K562 (cell line): ENCODE measurements at regions not wholly inside any gene's neighbourhood (a gene's known extent, or its start where the extent isn't known, plus 50 kb on each side); places are given as distances from the start of the nearest gene placed in this dataset.

Source experiments
- ATAC-seq: fragments of 200-7000 bp; cut with Tn5 transposase; 3 replicates; pipeline ENCODE4 v1.9.1; 2020; ENCODE audit warnings: moderate library complexity
- BruUV-seq: library from RNA; stranded (reverse); fragments of 400-500 nt; replicated peaks from 2 replicates; lab custom pipeline; 2021; lab: Mats Ljungman, UMichigan
- CTCF ChIA-PET: fragments of 300-600 bp; formaldehyde crosslinking; extraction: SDS; loops from one replicate; lab custom pipeline; 2021; ENCODE audit warnings: low intra/inter-chr PET ratio; lab: Yijun Ruan, JAX
- POLR2A ChIA-PET: fragments of 300-600, 350-650 bp; sonication (Branson Sonifier 250); formaldehyde crosslinking; extraction: SDS; loops from one replicate; lab custom pipeline; 2021; ENCODE audit warnings: antibody characterized with exemption, inconsistent platforms; lab: Yijun Ruan, JAX
- DNase-seq, 4 experiments: peaks; one replicate each; pipeline versions ENCODE4 v3.0.0 to v3.0.0-alpha.2; 2011 to 2018; ENCODE audit warnings: low spot score in 3 of 4, mixed read lengths in 3 of 4; ENCODE audit errors: extremely low read depth in 1 of 4
- FAIRE-seq: peaks from 2 replicates; lab custom pipeline; 2011; peaks lifted over from hg19 to GRCh38; lab: Jason Lieb, UNC
- H2AFZ ChIP-seq: 2 replicates; pipeline ENCODE4 v1.6.0; 2011; ENCODE audit warnings: low read depth, low read length, control low read depth, inconsistent platforms
- H3K27ac ChIP-seq: fragments of 200-600 bp; 3 replicates; pipeline ENCODE4 v1.8.0; 2011; ENCODE audit warnings: low read depth, mild to moderate bottlenecking, control low read depth, inconsistent platforms, low read length, moderate library complexity, mixed read lengths; ENCODE audit errors: extremely low read depth
- H3K27me3 ChIP-seq, 2 experiments: fragments of 300-600 bp in 1 of 2; 2 replicates in 1 of 2; 3 replicates in 1 of 2; pipeline versions ENCODE4 v1.6.0 to v1.8.0; 2011; ENCODE audit warnings: inconsistent platforms in 2 of 2, low read length in 2 of 2, mild to moderate bottlenecking in 1 of 2, mixed read lengths in 1 of 2, moderate library complexity in 1 of 2; ENCODE audit not compliant: control insufficient read depth in 2 of 2, insufficient read depth in 2 of 2
- H3K36me3 ChIP-seq: fragments of 300-600 bp; 3 replicates; pipeline ENCODE4 v1.8.0; 2011; ENCODE audit warnings: mild to moderate bottlenecking, low read length, inconsistent platforms; ENCODE audit not compliant: control insufficient read depth, insufficient read depth
- H3K4me1 ChIP-seq, 2 experiments: fragments of 200-600 bp in 1 of 2; replicated peaks in 1 of 2; 2 replicates in 1 of 2; 3 replicates in 1 of 2; pipeline versions ENCODE4 v1.5.1 to v1.8.0; 2011; ENCODE audit warnings: inconsistent platforms in 2 of 2, low read length in 2 of 2, mild to moderate bottlenecking in 1 of 2, mixed read lengths in 1 of 2, moderate library complexity in 1 of 2; ENCODE audit not compliant: control insufficient read depth in 2 of 2, insufficient read depth in 2 of 2
- H3K4me2 ChIP-seq: 2 replicates; pipeline ENCODE4 v1.6.1; 2011; ENCODE audit warnings: low read length, control low read depth, inconsistent platforms, mixed read lengths; ENCODE audit not compliant: insufficient read depth
- H3K4me3 ChIP-seq: fragments of 200-600 bp; sonication (generic), shearing (Covaris generic); 2 replicates; pipeline ENCODE4 v1.5.1; 2016; ENCODE audit warnings: control low read depth, inconsistent platforms
- H3K79me2 ChIP-seq: fragments of 200-600 bp; 3 replicates; pipeline ENCODE4 v1.8.0; 2011; ENCODE audit warnings: low read length, inconsistent platforms; ENCODE audit not compliant: control insufficient read depth, insufficient read depth
- H3K9ac ChIP-seq, 2 experiments: 2 replicates each; pipeline versions ENCODE4 v1.6.0 to v1.6.1; 2011; ENCODE audit warnings: low read depth in 2 of 2, low read length in 2 of 2, control low read depth in 1 of 2, inconsistent platforms in 1 of 2, mild to moderate bottlenecking in 1 of 2, mixed read lengths in 1 of 2; ENCODE audit not compliant: insufficient read depth in 1 of 2
- H3K9me1 ChIP-seq: one replicate; pipeline ENCODE4 v1.6.0; 2011; ENCODE audit warnings: inconsistent platforms, mild to moderate bottlenecking, low read length, moderate library complexity; ENCODE audit not compliant: control insufficient read depth, insufficient read depth
- H3K9me3 ChIP-seq: replicated peaks from 2 replicates; pipeline ENCODE4 v1.5.1; 2011; ENCODE audit warnings: low read depth, low read length, inconsistent platforms; ENCODE audit not compliant: control insufficient read depth, insufficient read depth
- H4K20me1 ChIP-seq: replicated peaks from 2 replicates; pipeline ENCODE4 v1.6.1; 2011; ENCODE audit warnings: low read length, inconsistent platforms, mixed read lengths; ENCODE audit not compliant: control insufficient read depth, insufficient read depth
- ARNT ChIP-seq, 2 experiments: fragments of 450-650 bp; IDR thresholded peaks; 2 replicates each; pipeline ENCODE4 v1.6.1; 2016; ENCODE audit warnings: mild to moderate bottlenecking in 1 of 2
- RBFOX2 ChIP-seq: fragments of 200-400 bp; formaldehyde crosslinking; IDR thresholded peaks from 2 replicates; pipeline ENCODE4 v1.6.1; 2017; ENCODE audit warnings: low read depth, mild to moderate bottlenecking, low read length, moderate library complexity
- WHSC1 ChIP-seq: IDR thresholded peaks from one replicate; pipeline ENCODE4 v1.6.1; 2012; ENCODE audit warnings: low read length, control low read depth, inconsistent platforms
- ZNF507 ChIP-seq: conservative IDR thresholded peaks from 2 replicates; pipeline ENCODE4 v1.6.1; 2017; ENCODE audit warnings: missing genetic modification characterization, missing compliant biosample characterization
- ZNF695 ChIP-seq: fragments of 450-650 bp; formaldehyde crosslinking; IDR thresholded peaks from 2 replicates; pipeline ENCODE4 v1.4.0; 2020; ENCODE audit warnings: mild to moderate bottlenecking, moderate library complexity
- WGBS: fragments of 100-300 bp; shearing (Covaris generic); methylation state at CpG from one replicate; pipeline ENCODE4 v1.1.6; 2016; ENCODE audit warnings: low coverage, mixed read lengths; ENCODE audit not compliant: insufficient coverage; ENCODE audit errors: missing lambda C conversion rate; 5-methylcytosine and 5-hydroxymethylcytosine counted together
- in situ Hi-C: fragments of 300-500 bp; cut with MboI; formaldehyde crosslinking; loops from 4 replicates; pipeline ENCODE4 v1.15.0; 2018; ENCODE audit warnings: inconsistent platforms, mixed read lengths
- intact Hi-C: fragments of 100-400 bp; cut with micrococcal nuclease; formaldehyde crosslinking; loops from 2 replicates; pipeline ENCODE4 v1.14.2; 2022
- TF ChIP-seq, protein P1 (sequence below): sonication (generic); formaldehyde crosslinking; IDR thresholded peaks from 2 replicates; pipeline ENCODE4 v1.8.0; 2022; ENCODE audit warnings: mild to moderate bottlenecking, low read depth, missing genetic modification reagents
- TF ChIP-seq, protein P2 (sequence below): fragments of 450-650 bp; IDR thresholded peaks from 2 replicates; pipeline ENCODE4 v1.6.1; 2016; ENCODE audit warnings: mild to moderate bottlenecking, moderate library complexity

DNA sequence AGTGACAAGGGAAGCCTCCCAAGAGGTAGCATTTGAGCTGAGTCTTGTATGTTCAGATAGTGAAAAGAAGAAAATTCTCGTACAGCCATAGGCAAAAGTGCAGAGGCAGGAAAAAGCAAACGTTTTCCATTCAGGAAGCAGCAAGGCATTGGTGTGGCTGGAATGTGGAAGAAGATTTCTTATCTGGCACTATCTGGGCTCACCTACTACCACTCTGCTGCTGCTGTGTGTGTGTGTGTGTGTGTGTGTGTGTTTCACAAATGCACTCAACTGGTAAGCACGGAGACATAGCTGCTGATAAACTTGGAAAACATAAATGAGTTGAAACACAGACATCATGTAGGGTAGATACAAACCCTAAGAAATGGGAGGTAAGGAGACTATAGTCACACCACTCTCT is 92.8 kb upstream of the ARHGAP42 start:
- Histone ChIP-seq H3K36me3 (no peaks in the 10 kb centered on the region), H3K79me2 (no peaks in the 10 kb centered on the region), H3K4me2 (no peak overlapping the region), H3K4me3 (no peak overlapping the region), H3K9me3 (no peaks in the 10 kb centered on the region), H2AFZ (no peak overlapping the region), H3K27me3 (no peaks in the 10 kb centered on the region), H3K27ac (no peak overlapping the region), H4K20me1 (no peaks in the 10 kb centered on the region), H3K9me1 (no peaks in the 10 kb centered on the region), H3K9ac (no peak overlapping the region)
- WGBS: 0% methylated on average over 3 of the region's 3 CpGs
- ATAC-seq (no peak), FAIRE-seq (no peak), DNase-seq (no peak)
- in situ Hi-C loops: no loop called here
- POLR2A ChIA-PET: no interaction called here
- CTCF ChIA-PET: no interaction called here
- TF ChIP-seq, protein P1, sequence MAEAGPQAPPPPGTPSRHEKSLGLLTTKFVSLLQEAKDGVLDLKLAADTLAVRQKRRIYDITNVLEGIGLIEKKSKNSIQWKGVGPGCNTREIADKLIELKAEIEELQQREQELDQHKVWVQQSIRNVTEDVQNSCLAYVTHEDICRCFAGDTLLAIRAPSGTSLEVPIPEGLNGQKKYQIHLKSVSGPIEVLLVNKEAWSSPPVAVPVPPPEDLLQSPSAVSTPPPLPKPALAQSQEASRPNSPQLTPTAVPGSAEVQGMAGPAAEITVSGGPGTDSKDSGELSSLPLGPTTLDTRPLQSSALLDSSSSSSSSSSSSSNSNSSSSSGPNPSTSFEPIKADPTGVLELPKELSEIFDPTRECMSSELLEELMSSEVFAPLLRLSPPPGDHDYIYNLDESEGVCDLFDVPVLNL (CRISPR knock-in tag): no peak
- TF ChIP-seq RBFOX2: no peak
- TF ChIP-seq ARNT (IDR thresholded peaks at IDR 0.05): no peak
- TF ChIP-seq, protein P2, sequence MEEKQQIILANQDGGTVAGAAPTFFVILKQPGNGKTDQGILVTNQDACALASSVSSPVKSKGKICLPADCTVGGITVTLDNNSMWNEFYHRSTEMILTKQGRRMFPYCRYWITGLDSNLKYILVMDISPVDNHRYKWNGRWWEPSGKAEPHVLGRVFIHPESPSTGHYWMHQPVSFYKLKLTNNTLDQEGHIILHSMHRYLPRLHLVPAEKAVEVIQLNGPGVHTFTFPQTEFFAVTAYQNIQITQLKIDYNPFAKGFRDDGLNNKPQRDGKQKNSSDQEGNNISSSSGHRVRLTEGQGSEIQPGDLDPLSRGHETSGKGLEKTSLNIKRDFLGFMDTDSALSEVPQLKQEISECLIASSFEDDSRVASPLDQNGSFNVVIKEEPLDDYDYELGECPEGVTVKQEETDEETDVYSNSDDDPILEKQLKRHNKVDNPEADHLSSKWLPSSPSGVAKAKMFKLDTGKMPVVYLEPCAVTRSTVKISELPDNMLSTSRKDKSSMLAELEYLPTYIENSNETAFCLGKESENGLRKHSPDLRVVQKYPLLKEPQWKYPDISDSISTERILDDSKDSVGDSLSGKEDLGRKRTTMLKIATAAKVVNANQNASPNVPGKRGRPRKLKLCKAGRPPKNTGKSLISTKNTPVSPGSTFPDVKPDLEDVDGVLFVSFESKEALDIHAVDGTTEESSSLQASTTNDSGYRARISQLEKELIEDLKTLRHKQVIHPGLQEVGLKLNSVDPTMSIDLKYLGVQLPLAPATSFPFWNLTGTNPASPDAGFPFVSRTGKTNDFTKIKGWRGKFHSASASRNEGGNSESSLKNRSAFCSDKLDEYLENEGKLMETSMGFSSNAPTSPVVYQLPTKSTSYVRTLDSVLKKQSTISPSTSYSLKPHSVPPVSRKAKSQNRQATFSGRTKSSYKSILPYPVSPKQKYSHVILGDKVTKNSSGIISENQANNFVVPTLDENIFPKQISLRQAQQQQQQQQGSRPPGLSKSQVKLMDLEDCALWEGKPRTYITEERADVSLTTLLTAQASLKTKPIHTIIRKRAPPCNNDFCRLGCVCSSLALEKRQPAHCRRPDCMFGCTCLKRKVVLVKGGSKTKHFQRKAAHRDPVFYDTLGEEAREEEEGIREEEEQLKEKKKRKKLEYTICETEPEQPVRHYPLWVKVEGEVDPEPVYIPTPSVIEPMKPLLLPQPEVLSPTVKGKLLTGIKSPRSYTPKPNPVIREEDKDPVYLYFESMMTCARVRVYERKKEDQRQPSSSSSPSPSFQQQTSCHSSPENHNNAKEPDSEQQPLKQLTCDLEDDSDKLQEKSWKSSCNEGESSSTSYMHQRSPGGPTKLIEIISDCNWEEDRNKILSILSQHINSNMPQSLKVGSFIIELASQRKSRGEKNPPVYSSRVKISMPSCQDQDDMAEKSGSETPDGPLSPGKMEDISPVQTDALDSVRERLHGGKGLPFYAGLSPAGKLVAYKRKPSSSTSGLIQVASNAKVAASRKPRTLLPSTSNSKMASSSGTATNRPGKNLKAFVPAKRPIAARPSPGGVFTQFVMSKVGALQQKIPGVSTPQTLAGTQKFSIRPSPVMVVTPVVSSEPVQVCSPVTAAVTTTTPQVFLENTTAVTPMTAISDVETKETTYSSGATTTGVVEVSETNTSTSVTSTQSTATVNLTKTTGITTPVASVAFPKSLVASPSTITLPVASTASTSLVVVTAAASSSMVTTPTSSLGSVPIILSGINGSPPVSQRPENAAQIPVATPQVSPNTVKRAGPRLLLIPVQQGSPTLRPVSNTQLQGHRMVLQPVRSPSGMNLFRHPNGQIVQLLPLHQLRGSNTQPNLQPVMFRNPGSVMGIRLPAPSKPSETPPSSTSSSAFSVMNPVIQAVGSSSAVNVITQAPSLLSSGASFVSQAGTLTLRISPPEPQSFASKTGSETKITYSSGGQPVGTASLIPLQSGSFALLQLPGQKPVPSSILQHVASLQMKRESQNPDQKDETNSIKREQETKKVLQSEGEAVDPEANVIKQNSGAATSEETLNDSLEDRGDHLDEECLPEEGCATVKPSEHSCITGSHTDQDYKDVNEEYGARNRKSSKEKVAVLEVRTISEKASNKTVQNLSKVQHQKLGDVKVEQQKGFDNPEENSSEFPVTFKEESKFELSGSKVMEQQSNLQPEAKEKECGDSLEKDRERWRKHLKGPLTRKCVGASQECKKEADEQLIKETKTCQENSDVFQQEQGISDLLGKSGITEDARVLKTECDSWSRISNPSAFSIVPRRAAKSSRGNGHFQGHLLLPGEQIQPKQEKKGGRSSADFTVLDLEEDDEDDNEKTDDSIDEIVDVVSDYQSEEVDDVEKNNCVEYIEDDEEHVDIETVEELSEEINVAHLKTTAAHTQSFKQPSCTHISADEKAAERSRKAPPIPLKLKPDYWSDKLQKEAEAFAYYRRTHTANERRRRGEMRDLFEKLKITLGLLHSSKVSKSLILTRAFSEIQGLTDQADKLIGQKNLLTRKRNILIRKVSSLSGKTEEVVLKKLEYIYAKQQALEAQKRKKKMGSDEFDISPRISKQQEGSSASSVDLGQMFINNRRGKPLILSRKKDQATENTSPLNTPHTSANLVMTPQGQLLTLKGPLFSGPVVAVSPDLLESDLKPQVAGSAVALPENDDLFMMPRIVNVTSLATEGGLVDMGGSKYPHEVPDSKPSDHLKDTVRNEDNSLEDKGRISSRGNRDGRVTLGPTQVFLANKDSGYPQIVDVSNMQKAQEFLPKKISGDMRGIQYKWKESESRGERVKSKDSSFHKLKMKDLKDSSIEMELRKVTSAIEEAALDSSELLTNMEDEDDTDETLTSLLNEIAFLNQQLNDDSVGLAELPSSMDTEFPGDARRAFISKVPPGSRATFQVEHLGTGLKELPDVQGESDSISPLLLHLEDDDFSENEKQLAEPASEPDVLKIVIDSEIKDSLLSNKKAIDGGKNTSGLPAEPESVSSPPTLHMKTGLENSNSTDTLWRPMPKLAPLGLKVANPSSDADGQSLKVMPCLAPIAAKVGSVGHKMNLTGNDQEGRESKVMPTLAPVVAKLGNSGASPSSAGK: no peak
- TF ChIP-seq ZNF507: no peak
- no peak for TF ChIP-seq ZNF695 (CRISPR knock-in tag)
- TF ChIP-seq WHSC1: no peak
- TF ChIP-seq, all 486 proteins: peak for 0
- no peaks in the 10 kb centered on the region for H3K4me1 ChIP-seq
- no TSS peak for BruUV-seq
- intact Hi-C loops: no loop called here
